Neutrophil (primary cell): ENCODE measurements at regions not wholly inside any gene's neighbourhood (a gene's known extent, or its start where the extent isn't known, plus 50 kb on each side); places are given as distances from the start of the nearest gene placed in this dataset.
"Not testable (repeated sequence)": the region's sequence is repeated elsewhere in the genome, so short reads cannot be mapped to it uniquely, and the experiment has no call there.

Experiments used
- H3K27ac ChIP-seq: fragments of 200-600 bp; sonication (generic); 2 replicates; pipeline ENCODE4 v1.5.1; 2016; ENCODE audit warnings: mild to moderate bottlenecking, moderate library complexity
- H3K27me3 ChIP-seq: fragments of 200-600 bp; sonication (generic); 2 replicates; pipeline ENCODE4 v1.6.0; 2016; ENCODE audit warnings: mild to moderate bottlenecking
- H3K36me3 ChIP-seq: fragments of 200-600 bp; sonication (generic); 2 replicates; pipeline ENCODE4 v1.5.1; 2017
- H3K4me1 ChIP-seq, 2 experiments: fragments of 200-600 bp in 1 of 2; sonication (generic) in 1 of 2; 1 replicate in 1 of 2; 2 replicates in 1 of 2; pipeline versions ENCODE4 v1.5.1 to v1.6.1; 2013 to 2016; ENCODE audit warnings: low read depth in 1 of 2, low read length in 1 of 2, mild to moderate bottlenecking in 1 of 2, moderate library complexity in 1 of 2; ENCODE audit not compliant: control insufficient read depth in 1 of 2, insufficient read depth in 1 of 2
- H3K4me3 ChIP-seq, 2 experiments: fragments of 200-600 bp in 1 of 2; sonication (generic) in 1 of 2; 1 replicate in 1 of 2; 2 replicates in 1 of 2; pipeline ENCODE4 v1.5.1; 2013 to 2016; ENCODE audit warnings: low read depth in 1 of 2, low read length in 1 of 2, mild to moderate bottlenecking in 1 of 2, moderate library complexity in 1 of 2
- H3K9me3 ChIP-seq: fragments of 200-600 bp; sonication (generic); 2 replicates; pipeline ENCODE4 v1.5.1; 2016
- CTCF ChIP-seq: fragments of 200-600 bp; sonication (generic); IDR thresholded peaks from 2 replicates; pipeline ENCODE4 v1.5.1; 2016; ENCODE audit warnings: antibody characterized with exemption

GRCh38 chr14:106549064-106549463, 1022.7 kb downstream of the TMEM121 start:
- Histone ChIP-seq H3K9me3 (no peaks in the 10 kb centered on the region), H3K36me3 (no peaks in the 10 kb centered on the region), H3K4me1 (no peaks in the 10 kb centered on the region), H3K27me3 (no peaks in the 10 kb centered on the region), H3K4me3 (no peak overlapping the region), H3K27ac (no peak overlapping the region)
- TF ChIP-seq CTCF, result no peak

- Histone ChIP-seq H3K27ac (no peak overlapping the region), H3K36me3 (no peaks in the 10 kb centered on the region), H3K27me3 (no peaks in the 10 kb centered on the region), H3K9me3 (no peaks in the 10 kb centered on the region), H3K4me3 (no peak overlapping the region), H3K4me1 (no peaks in the 10 kb centered on the region)
- no peak for TF ChIP-seq CTCF
Measured at GRCh38 chr14:106551265-106551664, 1024.9 kb downstream of the TMEM121 start.

GRCh38 chr14:106556211-106556610, 1029.8 kb downstream of the TMEM121 start:
- H3K27ac ChIP-seq, H3K36me3 ChIP-seq, H3K4me3 ChIP-seq, H3K4me1 ChIP-seq, H3K9me3 ChIP-seq: not testable (repeated sequence)
- peaks cover 13% of the 10 kb centered on the region for H3K27me3 ChIP-seq

GRCh38 chr14:106556665-106557289, 1030.4 kb downstream of the TMEM121 start:
- Histone ChIP-seq H3K36me3 (no peaks in the 10 kb centered on the region), H3K4me1 (no peaks in the 10 kb centered on the region), H3K27ac (no peak overlapping the region), H3K9me3 (no peaks in the 10 kb centered on the region), H3K27me3 (peaks cover 13% of the 10 kb centered on the region), H3K4me3 (no peak overlapping the region)
- peak; percentile 65 for TF ChIP-seq CTCF

GRCh38 chr14:106562451-106562850, 1036.1 kb downstream of the TMEM121 start:
- Histone ChIP-seq H3K27me3 (peaks cover 47% of the 10 kb centered on the region), H3K4me3 (no peak overlapping the region), H3K36me3 (no peaks in the 10 kb centered on the region), H3K4me1 (no peaks in the 10 kb centered on the region), H3K9me3 (no peaks in the 10 kb centered on the region), H3K27ac (no peak overlapping the region)
- TF ChIP-seq CTCF, result no peak

- H3K4me3 ChIP-seq, result no peak overlapping the region
- peaks cover 49% of the 10 kb centered on the region for H3K27me3 ChIP-seq
- H3K4me1 ChIP-seq, result no peaks in the 10 kb centered on the region
- H3K27ac ChIP-seq, result no peak overlapping the region
- H3K9me3 ChIP-seq, result no peaks in the 10 kb centered on the region
- TF ChIP-seq CTCF, result peak; percentile 14
- H3K36me3 ChIP-seq, result no peaks in the 10 kb centered on the region
Measured at GRCh38 chr14:106564058-106564643, 1037.8 kb downstream of the TMEM121 start.
